IMR-90 (cell line): ENCODE measurements at regions not wholly inside any gene's neighbourhood (a gene's known extent, or its start where the extent isn't known, plus 50 kb on each side); places are given as distances from the start of the nearest gene placed in this dataset.

Experiments
- ATAC-seq: fragments of 200-7000 bp; cut with Tn5 transposase; 2 replicates; pipeline ENCODE4 v1.9.1; 2020; ENCODE audit warnings: low read depth, mild to moderate bottlenecking, moderate library complexity
- BruUV-seq: library from RNA; stranded (reverse); fragments of 400-500 nt; replicated peaks from 2 replicates; lab custom pipeline; 2021; lab: Mats Ljungman, UMichigan
- CTCF ChIA-PET: fragments of 300-600 bp; formaldehyde crosslinking; extraction: SDS; loops from one replicate; lab custom pipeline; 2021; ENCODE audit warnings: antibody characterized with exemption; lab: Yijun Ruan, JAX
- POLR2A ChIA-PET: fragments of 300-600 bp; sonication (Branson Sonifier 250); formaldehyde crosslinking; loops from one replicate; lab custom pipeline; 2022; ENCODE audit warnings: antibody characterized with exemption; ENCODE audit not compliant: unreplicated experiment; lab: Charles Lee
- DNase-seq: peaks from one replicate; pipeline ENCODE4 v3.0.0; 2013
- H2AFZ ChIP-seq: replicated peaks from 2 replicates; pipeline ENCODE3; 2013; ENCODE audit warnings: low read length, mild to moderate bottlenecking; ENCODE audit not compliant: poor library complexity
- H2AK5ac ChIP-seq: 2 replicates; pipeline ENCODE4 v1.6.1; 2013; ENCODE audit warnings: low read depth, low read length, inconsistent platforms
- H2AK9ac ChIP-seq: replicated peaks from 2 replicates; pipeline ENCODE3; 2013; ENCODE audit warnings: mild to moderate bottlenecking, low read depth, low read length, moderate library complexity; ENCODE audit not compliant: poor library complexity
- H2BK120ac ChIP-seq: 2 replicates; pipeline ENCODE4 v1.6.1; 2013; ENCODE audit warnings: low read depth, low read length, inconsistent platforms
- H2BK15ac ChIP-seq: 3 replicates; pipeline ENCODE4 v1.6.1; 2013; ENCODE audit warnings: low read depth, low read length, inconsistent platforms
- H2BK20ac ChIP-seq: 2 replicates; pipeline ENCODE4 v1.6.1; 2013; ENCODE audit warnings: low read depth, mild to moderate bottlenecking, inconsistent platforms, low read length, moderate library complexity
- H2BK5ac ChIP-seq: 2 replicates; pipeline ENCODE4 v1.6.1; 2013; ENCODE audit warnings: mild to moderate bottlenecking, low read depth, low read length, inconsistent platforms; ENCODE audit not compliant: poor library complexity, severe bottlenecking
- H3K14ac ChIP-seq: replicated peaks from 2 replicates; pipeline ENCODE4 v1.6.1; 2013; ENCODE audit warnings: low read depth, low read length, inconsistent platforms
- H3K18ac ChIP-seq: 2 replicates; pipeline ENCODE4 v1.6.1; 2013; ENCODE audit warnings: low read depth, low read length, control low read depth
- H3K23ac ChIP-seq: 2 replicates; pipeline ENCODE4 v1.6.1; 2013; ENCODE audit warnings: low read depth, low read length, inconsistent platforms
- H3K27ac ChIP-seq: 2 replicates; pipeline ENCODE4 v1.5.1; 2013; ENCODE audit warnings: mild to moderate bottlenecking, control low read depth, low read length; ENCODE audit not compliant: insufficient read depth
- H3K27me3 ChIP-seq: 2 replicates; pipeline ENCODE4 v1.6.1; 2013; ENCODE audit warnings: low read length; ENCODE audit not compliant: control insufficient read depth, insufficient read depth
- H3K36me3 ChIP-seq: 2 replicates; pipeline ENCODE4 v1.6.1; 2013; ENCODE audit warnings: low read length, mixed read lengths; ENCODE audit not compliant: control insufficient read depth, insufficient read depth
- H3K4ac ChIP-seq: 2 replicates; pipeline ENCODE4 v1.6.1; 2013; ENCODE audit warnings: low read depth, low read length, inconsistent platforms
- H3K4me1 ChIP-seq: 2 replicates; pipeline ENCODE4 v1.6.1; 2013; ENCODE audit warnings: low read length, mixed read lengths; ENCODE audit not compliant: control insufficient read depth, insufficient read depth
- H3K4me2 ChIP-seq: 2 replicates; pipeline ENCODE4 v1.6.1; 2013; ENCODE audit warnings: low read depth, mild to moderate bottlenecking, control low read depth, low read length, moderate library complexity
- H3K4me3 ChIP-seq: 2 replicates; pipeline ENCODE4 v1.5.1; 2013; ENCODE audit warnings: low read depth, mild to moderate bottlenecking, control low read depth, low read length, moderate library complexity; ENCODE audit not compliant: insufficient read depth
- H3K56ac ChIP-seq: 2 replicates; pipeline ENCODE4 v1.6.1; 2013; ENCODE audit warnings: low read length, inconsistent platforms; ENCODE audit not compliant: insufficient read depth; ENCODE audit errors: extremely low read depth
- H3K79me1 ChIP-seq, 2 experiments: 2 replicates each; pipeline ENCODE4 v1.6.1; 2013; ENCODE audit warnings: low read length in 2 of 2, inconsistent platforms in 1 of 2, low read depth in 1 of 2
- H3K9ac ChIP-seq: 2 replicates; pipeline ENCODE4 v1.6.1; 2013; ENCODE audit warnings: low read depth, low read length, control low read depth
- H3K9me1 ChIP-seq: 2 replicates; pipeline ENCODE4 v1.6.1; 2013; ENCODE audit warnings: low read length, inconsistent platforms; ENCODE audit not compliant: insufficient read depth
- H3K9me3 ChIP-seq: 2 replicates; pipeline ENCODE4 v1.6.1; 2013; ENCODE audit warnings: low read length; ENCODE audit not compliant: control insufficient read depth, insufficient read depth
- H4K20me1 ChIP-seq: 2 replicates; pipeline ENCODE4 v1.6.1; 2013; ENCODE audit warnings: low read length, inconsistent platforms; ENCODE audit not compliant: insufficient read depth
- H4K5ac ChIP-seq: 2 replicates; pipeline ENCODE4 v1.6.1; 2013; ENCODE audit warnings: mild to moderate bottlenecking, low read depth, low read length, control low read depth
- H4K8ac ChIP-seq, 2 experiments: 2 replicates each; pipeline ENCODE4 v1.6.1; 2013; ENCODE audit warnings: low read depth in 2 of 2, low read length in 2 of 2, control low read depth in 1 of 2, inconsistent platforms in 1 of 2
- H4K91ac ChIP-seq: 2 replicates; pipeline ENCODE4 v1.6.1; 2013; ENCODE audit warnings: low read depth, low read length, inconsistent platforms; ENCODE audit not compliant: insufficient read depth
- CEBPB ChIP-seq: IDR thresholded peaks from 2 replicates; pipeline ENCODE4 v1.6.1; 2012; ENCODE audit warnings: low read depth, low read length, improper control_type of control experiment
- CHD1 ChIP-seq: IDR thresholded peaks from 2 replicates; pipeline ENCODE4 v1.6.1; 2012; ENCODE audit warnings: low read depth, low read length, improper control_type of control experiment
- FOS ChIP-seq: fragments of 150-350 bp; IDR thresholded peaks from 2 replicates; pipeline ENCODE4 v1.6.1; 2016; ENCODE audit warnings: low read depth, low read length
- MAFK ChIP-seq: IDR thresholded peaks from 2 replicates; pipeline ENCODE4 v1.6.1; 2012; ENCODE audit warnings: low read depth, low read length, improper control_type of control experiment
- MAZ ChIP-seq: IDR thresholded peaks from 2 replicates; pipeline ENCODE4 v1.6.1; 2012; ENCODE audit warnings: low read depth, mild to moderate bottlenecking, low read length, improper control_type of control experiment, moderate library complexity, borderline replicate concordance
- MXI1 ChIP-seq: IDR thresholded peaks from 2 replicates; pipeline ENCODE4 v1.6.1; 2012; ENCODE audit warnings: low read depth, mild to moderate bottlenecking, low read length, moderate library complexity, borderline replicate concordance
- POLR2A ChIP-seq: IDR thresholded peaks from 2 replicates; pipeline ENCODE4 v1.6.1; 2012; ENCODE audit warnings: mild to moderate bottlenecking, low read depth, low read length
- RAD21 ChIP-seq: IDR thresholded peaks from 2 replicates; pipeline ENCODE4 v1.6.1; 2012; ENCODE audit warnings: low read length, improper control_type of control experiment
- RCOR1 ChIP-seq: IDR thresholded peaks from 2 replicates; pipeline ENCODE4 v1.6.1; 2012; ENCODE audit warnings: mild to moderate bottlenecking, low read length, improper control_type of control experiment; ENCODE audit not compliant: insufficient replicate concordance
- RFX5 ChIP-seq: IDR thresholded peaks from 2 replicates; pipeline ENCODE4 v1.8.0; 2012; ENCODE audit warnings: low read depth, mild to moderate bottlenecking, low read length, moderate library complexity
- SMC3 ChIP-seq: fragments of 150-350 bp; IDR thresholded peaks from 2 replicates; pipeline ENCODE4 v1.6.1; 2016; ENCODE audit warnings: low read depth, mild to moderate bottlenecking, antibody characterized with exemption, low read length, moderate library complexity
- WGBS, 2 experiments: methylation state at CpG; one replicate each; pipeline versions ENCODE4 v1.1.5 to v1.1.7; 2013; ENCODE audit warnings: missing lambda C conversion rate in 2 of 2; ENCODE audit not compliant: insufficient read length in 1 of 2; ENCODE audit errors: extremely low coverage in 2 of 2; 5-methylcytosine and 5-hydroxymethylcytosine counted together
- dilution Hi-C: fragments of 300-500 bp; cut with HindIII; formaldehyde crosslinking; loops from one replicate; pipeline ENCODE4 v1.14.3; 2018; ENCODE audit warnings: low sequenced_read_pairs; ENCODE audit not compliant: unreplicated experiment
- in situ Hi-C: fragments of 300-500 bp; cut with MboI; formaldehyde crosslinking; loops from 3 replicates; pipeline ENCODE4 v1.14.3; 2019; ENCODE audit warnings: low sequenced_read_pairs, inconsistent platforms, mixed read lengths
- intact Hi-C: fragments of 100-400 bp; cut with micrococcal nuclease; formaldehyde crosslinking; loops from 2 replicates; pipeline ENCODE4 v1.10.0; 2022
- TF ChIP-seq, protein P1 (sequence below): fragments of 150-350 bp; IDR thresholded peaks from 2 replicates; pipeline ENCODE4 v1.6.1; 2016; ENCODE audit warnings: low read depth, mild to moderate bottlenecking, low read length, moderate library complexity, borderline replicate concordance

DNA sequence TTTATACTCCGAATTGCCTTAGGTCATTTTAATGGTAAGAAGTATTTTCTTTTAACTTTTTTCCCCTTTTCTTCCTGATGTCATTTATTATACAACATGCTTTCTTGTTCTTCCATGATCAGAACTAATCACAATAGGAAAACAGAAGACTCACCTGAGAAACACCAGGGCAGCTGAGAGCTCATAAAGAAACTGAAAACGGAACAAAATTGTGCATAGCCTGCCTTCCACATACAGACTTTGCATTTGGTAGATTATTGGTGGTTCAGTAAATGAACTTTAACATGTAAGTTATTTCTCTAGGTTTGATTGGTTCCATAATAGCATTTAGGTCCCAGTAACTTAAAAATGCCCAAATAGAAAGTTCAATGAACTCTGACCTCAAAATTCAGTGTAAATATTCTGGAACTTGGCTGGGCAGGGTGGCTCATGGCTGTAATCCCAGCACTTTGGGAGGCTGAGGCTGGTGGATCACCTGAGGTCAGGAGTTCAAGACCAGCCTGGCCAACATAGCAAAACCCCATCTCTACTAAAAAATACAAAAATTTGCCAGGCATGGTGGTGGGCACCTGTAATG is 161.1 kb upstream of the DTNBP1 start:
- Histone ChIP-seq H3K27me3 (peaks cover 13% of the 10 kb centered on the region), H4K5ac (no peak overlapping the region), H2AK5ac (no peak overlapping the region), H3K36me3 (no peaks in the 10 kb centered on the region), H3K9ac (no peak overlapping the region), H3K4me2 (no peak overlapping the region), H4K8ac (no peak overlapping the region), H3K56ac (no peak overlapping the region), H3K79me1 (no peaks in the 10 kb centered on the region), H4K20me1 (no peaks in the 10 kb centered on the region), H2BK20ac (no peak overlapping the region), H3K18ac (no peak overlapping the region), H3K4me3 (no peak overlapping the region), H3K27ac (no peak overlapping the region), H3K23ac (no peak overlapping the region), H3K14ac (no peak overlapping the region), H2AK9ac (no peak overlapping the region), H2AFZ (no peak overlapping the region), H4K91ac (no peak overlapping the region), H2BK120ac (no peak overlapping the region), H2BK5ac (no peak overlapping the region), H2BK15ac (no peak overlapping the region), H3K9me3 (no peaks in the 10 kb centered on the region), H3K9me1 (no peaks in the 10 kb centered on the region), H3K4ac (no peak overlapping the region), H3K4me1 (no peaks in the 10 kb centered on the region)
- POLR2A ChIA-PET = no interaction called here
- in situ Hi-C loops (no loop called here), intact Hi-C loops (no loop called here), dilution Hi-C loops (no loop called here)
- CTCF ChIA-PET = no interaction called here
- TF ChIP-seq, protein P1, sequence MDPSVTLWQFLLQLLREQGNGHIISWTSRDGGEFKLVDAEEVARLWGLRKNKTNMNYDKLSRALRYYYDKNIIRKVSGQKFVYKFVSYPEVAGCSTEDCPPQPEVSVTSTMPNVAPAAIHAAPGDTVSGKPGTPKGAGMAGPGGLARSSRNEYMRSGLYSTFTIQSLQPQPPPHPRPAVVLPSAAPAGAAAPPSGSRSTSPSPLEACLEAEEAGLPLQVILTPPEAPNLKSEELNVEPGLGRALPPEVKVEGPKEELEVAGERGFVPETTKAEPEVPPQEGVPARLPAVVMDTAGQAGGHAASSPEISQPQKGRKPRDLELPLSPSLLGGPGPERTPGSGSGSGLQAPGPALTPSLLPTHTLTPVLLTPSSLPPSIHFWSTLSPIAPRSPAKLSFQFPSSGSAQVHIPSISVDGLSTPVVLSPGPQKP = no peak
- TF ChIP-seq POLR2A (no peak), CHD1 (no peak), RFX5 (no peak), CEBPB (no peak), FOS (no peak), SMC3 (no peak), RCOR1 (no peak), MAZ (no peak), MAFK (no peak), MXI1 (no peak), RAD21 (no peak)
- no CpG with 5 or more reads among the region's 2 CpGs for WGBS, 2 experiments
- no TSS peak for BruUV-seq
- no peak for ATAC-seq
- DNase-seq = no peak
